HCT116 (cell line): ENCODE measurements at regions not wholly inside any gene's neighbourhood (a gene's known extent, or its start where the extent isn't known, plus 50 kb on each side); places are given as distances from the start of the nearest gene placed in this dataset.
"Not testable (repeated sequence)": the region's sequence is repeated elsewhere in the genome, so short reads cannot be mapped to it uniquely, and the experiment has no call there.

Source experiments
- ATAC-seq: fragments of 200-7000 bp; cut with Tn5 transposase; 2 replicates; pipeline ENCODE4 v1.9.1; 2020; ENCODE audit warnings: mild to moderate bottlenecking, moderate library complexity
- BruUV-seq: library from RNA; stranded (reverse); fragments of 400-500 nt; replicated peaks from 2 replicates; lab custom pipeline; 2021; lab: Mats Ljungman, UMichigan
- CTCF ChIA-PET: fragments of 300-600 bp; sonication (Branson Sonifier 250); formaldehyde crosslinking; loops from one replicate; lab custom pipeline; 2021; ENCODE audit warnings: antibody characterized with exemption; lab: Charles Lee
- POLR2A ChIA-PET: fragments of 300-600, 350-600 bp; sonication (Branson Sonifier 250); formaldehyde crosslinking; loops from one replicate; lab custom pipeline; 2021; ENCODE audit warnings: antibody characterized with exemption; lab: Charles Lee
- RAD21 ChIA-PET, 2 experiments: fragments of 300-600 bp; sonication (Branson Sonifier 250); formaldehyde crosslinking; loops; one replicate each; lab custom pipeline; 2023; ENCODE audit warnings: low total read pairs in 2 of 2; ENCODE audit not compliant: uncharacterized antibody in 2 of 2, unreplicated experiment in 2 of 2, low non-redundant PET in 1 of 2; lab: Charles Lee
- DNase-seq: peaks from one replicate; pipeline ENCODE4 v3.0.0-alpha.2; 2010; ENCODE audit warnings: low read depth, low spot score
- H2AFZ ChIP-seq: fragments of 200-600 bp; shearing (Covaris generic), sonication (generic); 2 replicates; pipeline ENCODE4 v1.6.1; 2017; ENCODE audit warnings: low read depth, mixed run types, mixed read lengths, antibody characterized with exemption, low read length; ENCODE audit not compliant: poor library complexity, severe bottlenecking
- H3K27ac ChIP-seq: 2 replicates; pipeline ENCODE4 v1.5.1; 2012; ENCODE audit warnings: low read depth, low read length
- H3K27me3 ChIP-seq: fragments of 200-600 bp; sonication (generic); 2 replicates; pipeline ENCODE4 v1.6.1; 2016; ENCODE audit warnings: mixed run types, low read length, mixed read lengths; ENCODE audit not compliant: insufficient read depth
- H3K36me3 ChIP-seq, 2 experiments: fragments of 200-500 bp in 1 of 2; fragments of 200-600 bp in 1 of 2; sonication (Bioruptor generic) in 1 of 2; sonication (generic) in 1 of 2; 2 replicates each; pipeline versions ENCODE4 v1.5.1 to v1.6.1; 2014 to 2016; ENCODE audit warnings: low read length in 2 of 2, inconsistent platforms in 1 of 2, mixed read lengths in 1 of 2, mixed run types in 1 of 2; ENCODE audit not compliant: insufficient read depth in 2 of 2, control insufficient read depth in 1 of 2
- H3K4me1 ChIP-seq, 2 experiments: fragments of 200-600 bp in 1 of 2; sonication (generic) in 1 of 2; 2 replicates each; pipeline versions ENCODE4 v1.5.1 to v1.6.1; 2012 to 2017; ENCODE audit warnings: low read length in 2 of 2, inconsistent platforms in 1 of 2, mild to moderate bottlenecking in 1 of 2, mixed read lengths in 1 of 2, mixed run types in 1 of 2, moderate library complexity in 1 of 2; ENCODE audit not compliant: insufficient read depth in 2 of 2, control insufficient read depth in 1 of 2
- H3K4me2 ChIP-seq: fragments of 200-600 bp; sonication (generic); 2 replicates; pipeline ENCODE4 v1.6.1; 2017; ENCODE audit warnings: mixed run types, low read length, mixed read lengths
- H3K4me3 ChIP-seq, 2 experiments: fragments of 200-600 bp in 1 of 2; sonication (generic) in 1 of 2; replicated peaks in 1 of 2; 2 replicates each; pipeline ENCODE4 v1.5.1; 2011 to 2016; ENCODE audit warnings: low read length in 2 of 2, control low read depth in 1 of 2, low read depth in 1 of 2, mild to moderate bottlenecking in 1 of 2, mixed read lengths in 1 of 2, mixed run types in 1 of 2
- H3K79me2 ChIP-seq: fragments of 200-600 bp; sonication (generic); 2 replicates; pipeline ENCODE4 v1.6.1; 2017; ENCODE audit warnings: mild to moderate bottlenecking, mixed run types, low read length, moderate library complexity, mixed read lengths; ENCODE audit not compliant: insufficient read depth
- H3K9ac ChIP-seq: fragments of 200-600 bp; sonication (generic); 2 replicates; pipeline ENCODE4 v1.6.1; 2016; ENCODE audit warnings: low read length, mixed read lengths
- H3K9me2 ChIP-seq: fragments of 200-600 bp; sonication (generic), shearing (Covaris generic); 2 replicates; pipeline ENCODE4 v1.6.1; 2017; ENCODE audit warnings: mixed run types, mild to moderate bottlenecking, moderate library complexity; ENCODE audit not compliant: insufficient read depth
- H3K9me3 ChIP-seq, 2 experiments: fragments of 200-500 bp in 1 of 2; fragments of 200-600 bp in 1 of 2; sonication (Bioruptor generic) in 1 of 2; sonication (generic) in 1 of 2; 2 replicates each; pipeline ENCODE4 v1.6.1; 2014 to 2017; ENCODE audit warnings: low read length in 2 of 2, mixed read lengths in 2 of 2, inconsistent platforms in 1 of 2, low read depth in 1 of 2, mild to moderate bottlenecking in 1 of 2, mixed run types in 1 of 2, moderate library complexity in 1 of 2; ENCODE audit not compliant: control insufficient read depth in 1 of 2, insufficient read depth in 1 of 2
- H4K20me1 ChIP-seq: fragments of 200-600 bp; sonication (generic), shearing (Covaris generic); 2 replicates; pipeline ENCODE4 v1.6.1; 2017; ENCODE audit warnings: mixed run types, mild to moderate bottlenecking, moderate library complexity; ENCODE audit not compliant: insufficient read depth
- CBX3 ChIP-seq: IDR thresholded peaks from 2 replicates; pipeline ENCODE4 v1.6.1; 2012; ENCODE audit warnings: low read depth
- ELF1 ChIP-seq: IDR thresholded peaks from 2 replicates; pipeline ENCODE4 v1.6.1; 2012; ENCODE audit warnings: low read depth, borderline replicate concordance
- EZH2 ChIP-seq: fragments of 200-600 bp; sonication (generic); IDR thresholded peaks from 2 replicates; pipeline ENCODE4 v1.6.1; 2017; ENCODE audit warnings: antibody characterized with exemption, mixed run types
- EZH2phosphoT487 ChIP-seq: fragments of 200-600 bp; IDR thresholded peaks from 2 replicates; pipeline ENCODE4 v1.6.1; 2018; ENCODE audit warnings: antibody characterized with exemption, borderline replicate concordance
- FOSL1 ChIP-seq: IDR thresholded peaks from 2 replicates; pipeline ENCODE4 v1.6.1; 2012; ENCODE audit warnings: low read depth
- POLR2A ChIP-seq: IDR thresholded peaks from 2 replicates; pipeline ENCODE4 v1.7.0; 2011; ENCODE audit warnings: borderline replicate concordance; ENCODE audit not compliant: insufficient read depth, insufficient read length; ENCODE audit errors: extremely low read depth
- POLR2AphosphoS5 ChIP-seq: IDR thresholded peaks from 2 replicates; pipeline ENCODE4 v1.6.1; 2011; ENCODE audit warnings: mild to moderate bottlenecking, low read depth, low read length, moderate library complexity
- SIN3A ChIP-seq: IDR thresholded peaks from 2 replicates; pipeline ENCODE4 v1.6.1; 2012; ENCODE audit warnings: low read depth
- SP1 ChIP-seq: IDR thresholded peaks from 2 replicates; pipeline ENCODE4 v1.6.1; 2012; ENCODE audit warnings: low read depth
- SRF ChIP-seq: IDR thresholded peaks from 2 replicates; pipeline ENCODE4 v1.6.1; 2012; ENCODE audit warnings: low read depth
- YY1 ChIP-seq: IDR thresholded peaks from 2 replicates; pipeline ENCODE4 v1.6.1; 2011; ENCODE audit warnings: low read length, low read depth, moderate library complexity, mild to moderate bottlenecking; ENCODE audit not compliant: insufficient replicate concordance; ENCODE audit errors: extremely low read depth
- ZNF274 ChIP-seq: fragments of 200-500 bp; sonication (Bioruptor generic); IDR thresholded peaks from 2 replicates; pipeline ENCODE4 v1.6.1; 2014; ENCODE audit warnings: mild to moderate bottlenecking, low read depth, low read length, inconsistent platforms
- intact Hi-C: fragments of 100-400 bp; cut with micrococcal nuclease; formaldehyde crosslinking; loops from 2 replicates; pipeline ENCODE4 v1.10.0; 2022
- TF ChIP-seq, protein P1 (sequence below): IDR thresholded peaks from 2 replicates; pipeline ENCODE4 v1.6.1; 2012
- TF ChIP-seq, protein P2 (sequence below): IDR thresholded peaks from 2 replicates; pipeline ENCODE4 v1.6.1; 2012; ENCODE audit warnings: low read depth

DNA sequence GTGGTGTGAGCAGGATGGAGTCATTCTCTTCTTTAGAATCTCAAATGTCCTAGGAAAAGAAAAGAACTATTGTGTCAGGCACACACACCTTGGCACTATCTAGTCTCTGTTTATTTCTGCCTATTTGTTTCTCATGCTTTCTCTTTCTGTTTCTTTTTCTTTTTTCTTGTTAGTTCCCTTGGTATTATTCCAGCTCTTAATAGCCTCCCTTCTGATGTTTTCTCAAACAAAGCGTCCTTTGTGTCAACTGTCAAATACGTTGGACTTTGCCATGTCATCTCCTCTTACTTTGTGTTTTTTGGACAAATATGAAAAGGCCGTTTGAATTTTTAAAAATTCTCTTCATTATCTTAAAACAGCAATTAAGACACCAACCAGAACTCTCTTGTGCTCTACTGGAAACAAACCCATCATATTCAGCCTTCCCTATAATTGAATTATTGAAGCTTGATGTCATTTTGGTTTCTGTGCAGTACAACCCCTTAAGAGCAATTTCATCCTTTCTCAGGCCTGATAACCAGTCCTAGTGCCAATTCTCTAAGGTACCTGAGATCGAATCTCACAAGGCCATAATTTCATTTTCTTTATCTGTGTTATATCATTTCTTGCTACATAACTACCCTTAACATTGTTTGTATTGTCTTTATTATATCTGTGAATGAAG lies 497.8 kb upstream of the NRP1 start (continued):
- TF ChIP-seq POLR2AphosphoS5 (no peak), POLR2A (no peak), FOSL1 (no peak), EZH2 (no peak), SRF (no peak), EZH2phosphoT487 (no peak), CBX3 (no peak), SIN3A (no peak)
- TF ChIP-seq, protein P1, sequence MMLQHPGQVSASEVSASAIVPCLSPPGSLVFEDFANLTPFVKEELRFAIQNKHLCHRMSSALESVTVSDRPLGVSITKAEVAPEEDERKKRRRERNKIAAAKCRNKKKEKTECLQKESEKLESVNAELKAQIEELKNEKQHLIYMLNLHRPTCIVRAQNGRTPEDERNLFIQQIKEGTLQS: no peak

DNA sequence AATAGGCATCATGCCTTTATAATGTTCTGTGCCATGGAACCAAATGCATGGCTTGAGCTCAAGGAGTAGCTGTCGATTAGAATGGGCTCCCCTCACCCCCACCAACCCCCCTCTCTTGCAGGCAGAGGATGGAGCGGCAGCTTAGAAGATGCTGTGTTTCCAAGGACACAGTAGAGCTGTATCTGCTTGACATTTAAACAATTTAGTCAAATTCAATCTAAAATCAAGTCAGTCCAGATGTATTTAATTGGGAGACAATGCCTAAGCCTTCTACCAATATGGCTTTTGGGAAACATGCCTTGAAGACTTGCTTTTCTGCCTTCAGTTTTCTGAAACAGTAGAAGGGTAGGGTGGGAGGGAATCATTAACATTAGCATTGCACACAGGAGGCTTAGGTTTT lies 497.1 kb upstream of the NRP1 start:
- Histone ChIP-seq H4K20me1 (no peaks in the 10 kb centered on the region), H3K36me3 (no peaks in the 10 kb centered on the region), H3K4me3 (no peak overlapping the region), H3K27me3 (no peaks in the 10 kb centered on the region), H3K9ac (no peak overlapping the region), H3K79me2 (no peaks in the 10 kb centered on the region), H3K4me2 (no peak overlapping the region), H3K9me2 (no peaks in the 10 kb centered on the region), H3K9me3 (no peaks in the 10 kb centered on the region), H3K27ac (no peak overlapping the region), H3K4me1 (no peaks in the 10 kb centered on the region), H2AFZ (no peak overlapping the region)
- ChIA-PET CTCF (no interaction called here), POLR2A (no interaction called here), RAD21 (no interaction called here)
- no TSS peak for BruUV-seq
- DNase-seq: no peak
- no peak for ATAC-seq
- intact Hi-C loops: no loop called here
- TF ChIP-seq YY1 (no peak), SP1 (no peak), POLR2A (no peak), ZNF274 (no peak), ELF1 (no peak), EZH2 (no peak)
- TF ChIP-seq, protein P2, sequence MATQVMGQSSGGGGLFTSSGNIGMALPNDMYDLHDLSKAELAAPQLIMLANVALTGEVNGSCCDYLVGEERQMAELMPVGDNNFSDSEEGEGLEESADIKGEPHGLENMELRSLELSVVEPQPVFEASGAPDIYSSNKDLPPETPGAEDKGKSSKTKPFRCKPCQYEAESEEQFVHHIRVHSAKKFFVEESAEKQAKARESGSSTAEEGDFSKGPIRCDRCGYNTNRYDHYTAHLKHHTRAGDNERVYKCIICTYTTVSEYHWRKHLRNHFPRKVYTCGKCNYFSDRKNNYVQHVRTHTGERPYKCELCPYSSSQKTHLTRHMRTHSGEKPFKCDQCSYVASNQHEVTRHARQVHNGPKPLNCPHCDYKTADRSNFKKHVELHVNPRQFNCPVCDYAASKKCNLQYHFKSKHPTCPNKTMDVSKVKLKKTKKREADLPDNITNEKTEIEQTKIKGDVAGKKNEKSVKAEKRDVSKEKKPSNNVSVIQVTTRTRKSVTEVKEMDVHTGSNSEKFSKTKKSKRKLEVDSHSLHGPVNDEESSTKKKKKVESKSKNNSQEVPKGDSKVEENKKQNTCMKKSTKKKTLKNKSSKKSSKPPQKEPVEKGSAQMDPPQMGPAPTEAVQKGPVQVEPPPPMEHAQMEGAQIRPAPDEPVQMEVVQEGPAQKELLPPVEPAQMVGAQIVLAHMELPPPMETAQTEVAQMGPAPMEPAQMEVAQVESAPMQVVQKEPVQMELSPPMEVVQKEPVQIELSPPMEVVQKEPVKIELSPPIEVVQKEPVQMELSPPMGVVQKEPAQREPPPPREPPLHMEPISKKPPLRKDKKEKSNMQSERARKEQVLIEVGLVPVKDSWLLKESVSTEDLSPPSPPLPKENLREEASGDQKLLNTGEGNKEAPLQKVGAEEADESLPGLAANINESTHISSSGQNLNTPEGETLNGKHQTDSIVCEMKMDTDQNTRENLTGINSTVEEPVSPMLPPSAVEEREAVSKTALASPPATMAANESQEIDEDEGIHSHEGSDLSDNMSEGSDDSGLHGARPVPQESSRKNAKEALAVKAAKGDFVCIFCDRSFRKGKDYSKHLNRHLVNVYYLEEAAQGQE: no peak

DNA sequence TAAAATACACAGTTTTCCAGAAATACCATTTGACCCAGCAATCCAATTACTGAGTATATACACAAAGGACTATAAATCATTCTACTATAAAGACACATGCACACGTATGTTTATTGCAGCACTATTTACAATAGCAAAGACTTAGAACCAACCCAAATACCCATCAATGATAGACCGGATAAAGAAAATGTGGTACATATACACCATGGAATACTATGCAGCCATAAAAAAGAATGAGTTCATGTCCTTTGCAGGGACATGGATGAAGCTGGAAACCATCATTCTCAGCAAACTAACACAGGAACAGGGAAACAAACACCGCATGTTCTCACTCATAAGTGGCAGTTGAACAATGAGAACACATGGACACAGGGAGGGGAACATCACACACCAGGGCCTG lies 495.4 kb upstream of the NRP1 start:
- H3K4me1 ChIP-seq, DNase-seq, H3K9me2 ChIP-seq, H3K4me3 ChIP-seq, H2AFZ ChIP-seq, CTCF ChIA-PET, H3K79me2 ChIP-seq, H3K4me2 ChIP-seq, H3K27ac ChIP-seq, POLR2A ChIA-PET, H4K20me1 ChIP-seq, H3K36me3 ChIP-seq, H3K9ac ChIP-seq, H3K9me3 ChIP-seq, H3K27me3 ChIP-seq, ATAC-seq, RAD21 ChIA-PET, BruUV-seq, intact Hi-C loops: not testable (repeated sequence)
